SK-N-SH treated with all-trans-retinoic acid at 6 μM for 48 hours (cell line): ENCODE measurements at regions not wholly inside any gene's neighbourhood (a gene's known extent, or its start where the extent isn't known, plus 50 kb on each side); places are given as distances from the start of the nearest gene placed in this dataset.

Experiments used
- ATAC-seq: fragments of 200-7000 bp; cut with Tn5 transposase; 3 replicates; pipeline ENCODE4 v1.9.1; 2020; ENCODE audit warnings: mild to moderate bottlenecking, moderate library complexity
- BACH2 ChIP-seq: fragments of 250-450 bp; sonication (Bioruptor Pico); IDR thresholded peaks from 2 replicates; pipeline ENCODE4 v1.9.0; 2021; ENCODE audit warnings: mild to moderate bottlenecking, borderline replicate concordance
- CSDC2 ChIP-seq: fragments of 250-450 bp; sonication (Bioruptor Pico); IDR thresholded peaks from 2 replicates; pipeline ENCODE4 v1.5.0; 2020; ENCODE audit warnings: mild to moderate bottlenecking, moderate library complexity
- ESRRG ChIP-seq: fragments of 250-450 bp; sonication (Bioruptor Pico); IDR thresholded peaks from 2 replicates; pipeline ENCODE4 v1.6.1; 2021; ENCODE audit warnings: mild to moderate bottlenecking
- GLIS3 ChIP-seq: fragments of 250-450 bp; sonication (Bioruptor Pico); IDR thresholded peaks from 2 replicates; pipeline ENCODE4 v1.5.0; 2020; ENCODE audit warnings: mild to moderate bottlenecking, moderate library complexity
- ISL1 ChIP-seq: fragments of 250-450 bp; sonication (Bioruptor Pico); IDR thresholded peaks from 2 replicates; pipeline ENCODE4 v2.1.2; 2022; ENCODE audit warnings: mild to moderate bottlenecking, moderate library complexity
- OSR1 ChIP-seq: fragments of 250-450 bp; sonication (Bioruptor Pico); IDR thresholded peaks from 2 replicates; pipeline ENCODE4 v1.8.0; 2022; ENCODE audit warnings: moderate library complexity, mild to moderate bottlenecking, inconsistent platforms
- PPARA ChIP-seq: fragments of 250-450 bp; sonication (Bioruptor Pico); IDR thresholded peaks from 2 replicates; pipeline ENCODE4 v1.5.0; 2020; ENCODE audit warnings: mild to moderate bottlenecking, borderline replicate concordance
- RARB ChIP-seq: fragments of 250-450 bp; sonication (Bioruptor Pico); IDR thresholded peaks from 2 replicates; pipeline ENCODE4 v1.8.0; 2021; ENCODE audit warnings: mild to moderate bottlenecking, moderate library complexity
- SNAI2 ChIP-seq: fragments of 250-450 bp; sonication (Bioruptor Pico); IDR thresholded peaks from 2 replicates; pipeline ENCODE4 v1.5.0; 2020; ENCODE audit warnings: mild to moderate bottlenecking, moderate library complexity
- TCF4 ChIP-seq: fragments of 250-450 bp; sonication (Bioruptor Pico); IDR thresholded peaks from 2 replicates; pipeline ENCODE4 v1.8.0; 2021; ENCODE audit warnings: mild to moderate bottlenecking, moderate library complexity, borderline replicate concordance
- TOX ChIP-seq: fragments of 250-450 bp; sonication (Bioruptor Pico); IDR thresholded peaks from 2 replicates; pipeline ENCODE4 v1.8.0; 2021; ENCODE audit warnings: mild to moderate bottlenecking, moderate library complexity, borderline replicate concordance
- ZC3H10 ChIP-seq: fragments of 250-450 bp; sonication (Bioruptor Pico); IDR thresholded peaks from 2 replicates; pipeline ENCODE4 v1.5.1; 2021; ENCODE audit warnings: mild to moderate bottlenecking, moderate library complexity
- ZFP3 ChIP-seq: fragments of 250-450 bp; sonication (Bioruptor Pico); IDR thresholded peaks from 2 replicates; pipeline ENCODE4 v1.5.0; 2020; ENCODE audit warnings: mild to moderate bottlenecking, moderate library complexity
- ZFP30 ChIP-seq: fragments of 450-650 bp; formaldehyde crosslinking; IDR thresholded peaks from 2 replicates; pipeline ENCODE4 v1.5.0; 2022; ENCODE audit warnings: mild to moderate bottlenecking, moderate library complexity
- ZNF565 ChIP-seq: fragments of 450-650 bp; formaldehyde crosslinking; conservative IDR thresholded peaks from 2 replicates; pipeline ENCODE4 v1.5.0; 2020; ENCODE audit warnings: low read depth, mild to moderate bottlenecking, moderate library complexity
- ZNF70 ChIP-seq: fragments of 450-650 bp; formaldehyde crosslinking; IDR thresholded peaks from 2 replicates; pipeline ENCODE4 v1.5.0; 2020; ENCODE audit warnings: mild to moderate bottlenecking, moderate library complexity
- TF ChIP-seq, protein P1 (sequence below): fragments of 250-450 bp; sonication (Bioruptor Pico); IDR thresholded peaks from 2 replicates; pipeline ENCODE4 v1.5.1; 2020; ENCODE audit warnings: low read depth, mild to moderate bottlenecking, moderate library complexity
- TF ChIP-seq, protein P2 (sequence below): fragments of 250-450 bp; sonication (Bioruptor Pico); IDR thresholded peaks from 2 replicates; pipeline ENCODE4 v1.8.0; 2021; ENCODE audit warnings: low read depth, mild to moderate bottlenecking, moderate library complexity, borderline replicate concordance
- TF ChIP-seq, protein P3 (sequence below): fragments of 250-450 bp; sonication (Bioruptor Pico); IDR thresholded peaks from 2 replicates; pipeline ENCODE4 v1.8.0; 2020; ENCODE audit warnings: mild to moderate bottlenecking, moderate library complexity, borderline replicate concordance
- TF ChIP-seq, protein P4 (sequence below): fragments of 250-450 bp; sonication (Bioruptor Pico); IDR thresholded peaks from 2 replicates; pipeline ENCODE4 v1.5.1; 2021; ENCODE audit warnings: mild to moderate bottlenecking, moderate library complexity
- TF ChIP-seq, protein P5 (sequence below): fragments of 250-450 bp; sonication (Bioruptor Pico); IDR thresholded peaks from 2 replicates; pipeline ENCODE4 v1.5.0; 2020; ENCODE audit warnings: mild to moderate bottlenecking, moderate library complexity

DNA sequence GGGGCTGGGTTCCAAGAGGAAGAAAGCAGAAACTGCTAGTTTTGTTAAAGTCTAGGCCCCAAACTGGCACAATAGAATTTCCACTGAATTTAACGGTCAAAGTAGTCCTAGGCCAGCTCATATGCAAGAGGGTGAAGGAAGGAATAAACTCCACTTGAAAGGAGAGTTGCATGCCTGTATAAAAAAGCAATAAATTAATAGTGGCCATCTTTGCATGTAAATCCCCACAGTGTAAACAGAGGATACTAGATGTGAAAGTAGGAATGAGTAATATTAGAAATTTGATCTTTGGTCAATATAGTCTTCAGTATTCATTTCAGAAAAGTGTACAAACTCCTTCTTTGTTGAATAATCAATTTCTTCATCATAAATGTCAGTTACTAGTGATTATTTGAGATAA is 403.1 kb downstream of the TMEM232 start:
- no peak for TF ChIP-seq GLIS3 (CRISPR knock-in tag)
- no peak for TF ChIP-seq RARB (CRISPR knock-in tag)
- TF ChIP-seq, protein P1, sequence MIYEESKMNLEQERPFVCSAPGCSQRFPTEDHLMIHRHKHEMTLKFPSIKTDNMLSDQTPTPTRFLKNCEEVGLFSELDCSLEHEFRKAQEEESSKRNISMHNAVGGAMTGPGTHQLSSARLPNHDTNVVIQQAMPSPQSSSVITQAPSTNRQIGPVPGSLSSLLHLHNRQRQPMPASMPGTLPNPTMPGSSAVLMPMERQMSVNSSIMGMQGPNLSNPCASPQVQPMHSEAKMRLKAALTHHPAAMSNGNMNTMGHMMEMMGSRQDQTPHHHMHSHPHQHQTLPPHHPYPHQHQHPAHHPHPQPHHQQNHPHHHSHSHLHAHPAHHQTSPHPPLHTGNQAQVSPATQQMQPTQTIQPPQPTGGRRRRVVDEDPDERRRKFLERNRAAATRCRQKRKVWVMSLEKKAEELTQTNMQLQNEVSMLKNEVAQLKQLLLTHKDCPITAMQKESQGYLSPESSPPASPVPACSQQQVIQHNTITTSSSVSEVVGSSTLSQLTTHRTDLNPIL (CRISPR knock-in tag): no peak
- TF ChIP-seq SNAI2 (CRISPR knock-in tag): no peak
- TF ChIP-seq PPARA (CRISPR knock-in tag): no peak
- no peak for ATAC-seq

DNA sequence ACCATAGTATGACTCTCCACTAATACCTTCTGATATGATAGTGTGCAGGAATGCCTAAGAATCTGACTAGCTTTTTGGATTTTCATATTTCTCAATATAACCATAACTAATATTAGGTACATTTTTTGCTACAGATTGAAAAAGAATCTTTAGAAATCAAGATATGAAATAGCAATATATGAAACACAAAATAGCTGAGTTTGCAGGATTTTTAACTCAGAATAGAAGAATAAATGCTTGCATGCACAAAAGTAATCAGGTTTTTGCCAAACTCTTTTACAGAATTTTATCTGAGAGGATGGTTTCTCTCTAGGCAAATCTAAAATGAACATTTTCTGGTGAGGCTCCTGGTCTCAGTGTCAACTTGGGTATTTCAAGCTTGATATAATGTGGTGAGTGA is 402.6 kb downstream of the TMEM232 start:
- TF ChIP-seq SNAI2 (CRISPR knock-in tag) (no peak), TOX (CRISPR knock-in tag) (no peak), ZNF565 (CRISPR knock-in tag) (no peak), BACH2 (CRISPR knock-in tag) (no peak), ZC3H10 (no peak), ISL1 (CRISPR knock-in tag) (no peak), ZFP3 (CRISPR knock-in tag) (no peak), TCF4 (CRISPR knock-in tag) (no peak), ZFP30 (CRISPR knock-in tag) (no peak), CSDC2 (CRISPR knock-in tag) (no peak), RARB (CRISPR knock-in tag) (no peak), OSR1 (no peak), GLIS3 (CRISPR knock-in tag) (no peak), ESRRG (CRISPR knock-in tag) (no peak), ZNF70 (no peak)
- TF ChIP-seq, protein P1 (CRISPR knock-in tag): no peak
- TF ChIP-seq, protein P2, sequence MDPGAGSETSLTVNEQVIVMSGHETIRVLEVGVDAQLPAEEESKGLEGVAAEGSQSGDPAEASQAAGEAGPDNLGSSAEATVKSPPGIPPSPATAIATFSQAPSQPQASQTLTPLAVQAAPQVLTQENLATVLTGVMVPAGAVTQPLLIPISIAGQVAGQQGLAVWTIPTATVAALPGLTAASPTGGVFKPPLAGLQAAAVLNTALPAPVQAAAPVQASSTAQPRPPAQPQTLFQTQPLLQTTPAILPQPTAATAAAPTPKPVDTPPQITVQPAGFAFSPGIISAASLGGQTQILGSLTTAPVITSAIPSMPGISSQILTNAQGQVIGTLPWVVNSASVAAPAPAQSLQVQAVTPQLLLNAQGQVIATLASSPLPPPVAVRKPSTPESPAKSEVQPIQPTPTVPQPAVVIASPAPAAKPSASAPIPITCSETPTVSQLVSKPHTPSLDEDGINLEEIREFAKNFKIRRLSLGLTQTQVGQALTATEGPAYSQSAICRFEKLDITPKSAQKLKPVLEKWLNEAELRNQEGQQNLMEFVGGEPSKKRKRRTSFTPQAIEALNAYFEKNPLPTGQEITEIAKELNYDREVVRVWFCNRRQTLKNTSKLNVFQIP (CRISPR knock-in tag): no peak
- TF ChIP-seq, protein P3, sequence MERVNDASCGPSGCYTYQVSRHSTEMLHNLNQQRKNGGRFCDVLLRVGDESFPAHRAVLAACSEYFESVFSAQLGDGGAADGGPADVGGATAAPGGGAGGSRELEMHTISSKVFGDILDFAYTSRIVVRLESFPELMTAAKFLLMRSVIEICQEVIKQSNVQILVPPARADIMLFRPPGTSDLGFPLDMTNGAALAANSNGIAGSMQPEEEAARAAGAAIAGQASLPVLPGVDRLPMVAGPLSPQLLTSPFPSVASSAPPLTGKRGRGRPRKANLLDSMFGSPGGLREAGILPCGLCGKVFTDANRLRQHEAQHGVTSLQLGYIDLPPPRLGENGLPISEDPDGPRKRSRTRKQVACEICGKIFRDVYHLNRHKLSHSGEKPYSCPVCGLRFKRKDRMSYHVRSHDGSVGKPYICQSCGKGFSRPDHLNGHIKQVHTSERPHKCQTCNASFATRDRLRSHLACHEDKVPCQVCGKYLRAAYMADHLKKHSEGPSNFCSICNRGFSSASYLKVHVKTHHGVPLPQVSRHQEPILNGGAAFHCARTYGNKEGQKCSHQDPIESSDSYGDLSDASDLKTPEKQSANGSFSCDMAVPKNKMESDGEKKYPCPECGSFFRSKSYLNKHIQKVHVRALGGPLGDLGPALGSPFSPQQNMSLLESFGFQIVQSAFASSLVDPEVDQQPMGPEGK (CRISPR knock-in tag): no peak
- TF ChIP-seq, protein P4, sequence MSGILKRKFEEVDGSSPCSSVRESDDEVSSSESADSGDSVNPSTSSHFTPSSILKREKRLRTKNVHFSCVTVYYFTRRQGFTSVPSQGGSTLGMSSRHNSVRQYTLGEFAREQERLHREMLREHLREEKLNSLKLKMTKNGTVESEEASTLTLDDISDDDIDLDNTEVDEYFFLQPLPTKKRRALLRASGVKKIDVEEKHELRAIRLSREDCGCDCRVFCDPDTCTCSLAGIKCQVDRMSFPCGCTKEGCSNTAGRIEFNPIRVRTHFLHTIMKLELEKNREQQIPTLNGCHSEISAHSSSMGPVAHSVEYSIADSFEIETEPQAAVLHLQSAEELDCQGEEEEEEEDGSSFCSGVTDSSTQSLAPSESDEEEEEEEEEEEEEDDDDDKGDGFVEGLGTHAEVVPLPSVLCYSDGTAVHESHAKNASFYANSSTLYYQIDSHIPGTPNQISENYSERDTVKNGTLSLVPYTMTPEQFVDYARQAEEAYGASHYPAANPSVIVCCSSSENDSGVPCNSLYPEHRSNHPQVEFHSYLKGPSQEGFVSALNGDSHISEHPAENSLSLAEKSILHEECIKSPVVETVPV: no peak
- TF ChIP-seq, protein P5, sequence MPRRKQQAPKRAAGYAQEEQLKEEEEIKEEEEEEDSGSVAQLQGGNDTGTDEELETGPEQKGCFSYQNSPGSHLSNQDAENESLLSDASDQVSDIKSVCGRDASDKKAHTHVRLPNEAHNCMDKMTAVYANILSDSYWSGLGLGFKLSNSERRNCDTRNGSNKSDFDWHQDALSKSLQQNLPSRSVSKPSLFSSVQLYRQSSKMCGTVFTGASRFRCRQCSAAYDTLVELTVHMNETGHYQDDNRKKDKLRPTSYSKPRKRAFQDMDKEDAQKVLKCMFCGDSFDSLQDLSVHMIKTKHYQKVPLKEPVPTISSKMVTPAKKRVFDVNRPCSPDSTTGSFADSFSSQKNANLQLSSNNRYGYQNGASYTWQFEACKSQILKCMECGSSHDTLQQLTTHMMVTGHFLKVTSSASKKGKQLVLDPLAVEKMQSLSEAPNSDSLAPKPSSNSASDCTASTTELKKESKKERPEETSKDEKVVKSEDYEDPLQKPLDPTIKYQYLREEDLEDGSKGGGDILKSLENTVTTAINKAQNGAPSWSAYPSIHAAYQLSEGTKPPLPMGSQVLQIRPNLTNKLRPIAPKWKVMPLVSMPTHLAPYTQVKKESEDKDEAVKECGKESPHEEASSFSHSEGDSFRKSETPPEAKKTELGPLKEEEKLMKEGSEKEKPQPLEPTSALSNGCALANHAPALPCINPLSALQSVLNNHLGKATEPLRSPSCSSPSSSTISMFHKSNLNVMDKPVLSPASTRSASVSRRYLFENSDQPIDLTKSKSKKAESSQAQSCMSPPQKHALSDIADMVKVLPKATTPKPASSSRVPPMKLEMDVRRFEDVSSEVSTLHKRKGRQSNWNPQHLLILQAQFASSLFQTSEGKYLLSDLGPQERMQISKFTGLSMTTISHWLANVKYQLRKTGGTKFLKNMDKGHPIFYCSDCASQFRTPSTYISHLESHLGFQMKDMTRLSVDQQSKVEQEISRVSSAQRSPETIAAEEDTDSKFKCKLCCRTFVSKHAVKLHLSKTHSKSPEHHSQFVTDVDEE: no peak
- TF ChIP-seq, all 23 proteins: peak for 0
- no peak for ATAC-seq

DNA sequence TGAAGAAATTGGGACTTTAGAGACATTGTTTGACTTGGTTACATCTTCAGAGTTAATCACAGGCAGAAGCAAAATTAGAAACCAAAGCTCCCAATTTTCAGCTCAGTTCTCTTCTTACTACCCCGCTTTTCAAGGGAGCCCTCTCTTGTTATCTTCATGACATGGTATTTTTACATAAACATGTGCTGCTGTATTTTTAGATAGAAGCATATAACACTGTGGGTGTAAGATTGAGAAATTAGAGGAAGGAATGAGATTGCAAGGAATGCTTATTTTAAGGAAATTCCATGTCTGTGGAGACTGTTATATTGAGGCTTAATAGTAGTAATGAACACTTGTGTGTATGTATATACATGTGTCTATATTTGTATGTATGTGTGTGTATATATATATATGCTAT is 401.6 kb downstream of the TMEM232 start:
- ATAC-seq: no peak
- TF ChIP-seq, protein P5: no peak
- TF ChIP-seq, protein P2 (CRISPR knock-in tag): no peak
- TF ChIP-seq ZFP30 (CRISPR knock-in tag): no peak
- no peak for TF ChIP-seq ISL1 (CRISPR knock-in tag)
- TF ChIP-seq RARB (CRISPR knock-in tag): no peak
- TF ChIP-seq ZC3H10: no peak
